ENCODE measurements at regions not wholly inside any gene's neighbourhood (a gene's known extent, or its start where the extent isn't known, plus 50 kb on each side); places are given as distances from the start of the nearest gene placed in this dataset.

DNA sequence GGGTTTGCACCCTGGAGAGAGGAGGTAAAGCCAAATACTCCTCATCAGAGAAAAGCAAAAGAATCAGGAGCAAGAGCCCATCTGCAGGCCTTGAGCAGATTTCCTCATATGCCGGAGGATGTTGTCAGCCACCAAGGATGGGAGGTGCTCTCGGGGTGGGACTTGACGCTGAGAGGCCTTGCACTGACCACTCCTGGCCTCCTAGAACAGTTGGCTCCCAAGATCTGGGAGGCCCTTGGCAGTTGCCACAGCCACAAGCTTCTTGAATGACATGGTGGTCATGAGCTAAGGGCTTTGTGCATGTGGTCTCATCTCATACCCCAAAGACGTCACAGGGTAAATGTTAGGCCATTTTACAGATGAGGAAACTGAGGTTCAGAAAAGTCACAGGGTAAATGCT lies 75.2 kb upstream of the PMEPA1 start:
- H3K36me3 Mint-ChIP-seq = no peaks in the 10 kb centered on the region
- H3K4me1 ChIP-seq (ENCODE audit: control insufficient read depth, insufficient read depth, low read length, poor library complexity, severe bottlenecking) = no peaks in the 10 kb centered on the region
- H3K4me3 Mint-ChIP-seq = no peak overlapping the region
- H3K27ac Mint-ChIP-seq = no peak overlapping the region
- H3K36me3 ChIP-seq (ENCODE audit: control insufficient read depth, insufficient read depth, low read length) = no peaks in the 10 kb centered on the region
- H3K27ac ChIP-seq (ENCODE audit: insufficient read depth, low read length, poor library complexity, severe bottlenecking) = no peak overlapping the region
- no peak for DNase-seq
- H3K4me3 ChIP-seq (ENCODE audit: low read depth, low read length) = no peak overlapping the region
- H3K27me3 Mint-ChIP-seq = no peaks in the 10 kb centered on the region
- no peaks in the 10 kb centered on the region for H3K27me3 ChIP-seq (ENCODE audit: control insufficient read depth, insufficient read depth, low read length)
- no peaks in the 10 kb centered on the region for H3K4me1 Mint-ChIP-seq
- H3K9me3 ChIP-seq (ENCODE audit: control insufficient read depth in 2 of 2, low read length in 2 of 2) = no peaks in the 10 kb centered on the region
- no peak for ATAC-seq (ENCODE audit: low read depth in 2 of 2)
- H3K9me3 Mint-ChIP-seq = no peaks in the 10 kb centered on the region

DNA sequence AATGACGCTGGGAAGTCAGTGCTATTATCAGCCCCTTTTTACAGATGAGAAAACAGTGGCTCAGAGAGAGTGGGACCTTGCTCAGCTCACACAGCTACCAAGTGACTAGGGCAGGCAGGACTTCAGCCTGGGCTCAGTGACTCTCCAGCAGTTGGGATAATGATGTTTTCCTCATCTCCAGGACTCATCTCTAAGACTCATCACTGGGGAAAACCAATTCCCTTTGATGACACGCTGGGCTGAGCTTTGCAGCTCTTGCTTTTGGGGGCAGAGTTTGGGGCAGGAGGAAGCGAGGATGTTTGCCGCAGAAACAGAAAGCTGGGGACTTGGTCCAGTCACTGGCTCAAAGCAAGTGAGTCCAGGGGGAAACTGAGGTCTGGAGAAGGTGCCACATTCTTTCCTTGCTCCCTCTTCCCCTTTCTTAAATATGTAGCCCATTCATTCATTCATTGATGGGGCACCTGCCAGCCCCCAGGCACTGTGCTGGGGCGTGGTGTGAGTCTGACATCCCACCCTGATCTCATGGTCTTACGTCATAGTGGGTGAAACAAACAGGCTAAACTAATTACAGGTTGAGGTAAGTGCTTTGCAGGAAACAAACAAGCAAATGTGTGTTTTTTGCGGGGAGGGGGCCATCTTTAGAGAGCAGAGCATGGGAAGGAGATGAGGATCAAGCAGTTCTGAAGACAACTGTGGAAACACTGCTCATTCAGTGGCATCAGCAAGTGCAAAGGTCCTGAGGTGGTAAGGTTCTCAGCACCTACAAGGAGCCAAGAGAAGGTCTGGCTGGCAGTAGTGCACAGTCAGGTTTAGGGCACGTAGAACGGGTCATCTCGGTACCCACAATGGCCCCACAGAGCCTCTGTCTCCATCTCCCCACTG lies 74.4 kb upstream of the PMEPA1 start:
- Histone ChIP-seq H3K4me1 (ENCODE audit: control insufficient read depth, insufficient read depth, low read length, poor library complexity, severe bottlenecking) (no peaks in the 10 kb centered on the region), H3K4me3 (ENCODE audit: low read depth, low read length) (no peak overlapping the region), H3K27me3 (ENCODE audit: control insufficient read depth, insufficient read depth, low read length) (no peaks in the 10 kb centered on the region), H3K36me3 (ENCODE audit: control insufficient read depth, insufficient read depth, low read length) (no peaks in the 10 kb centered on the region), H3K27ac (ENCODE audit: insufficient read depth, low read length, poor library complexity, severe bottlenecking) (no peak overlapping the region), H3K9me3 (ENCODE audit: control insufficient read depth in 2 of 2, low read length in 2 of 2) (no peaks in the 10 kb centered on the region)
- H3K36me3 Mint-ChIP-seq = no peaks in the 10 kb centered on the region
- no peaks in the 10 kb centered on the region for H3K9me3 Mint-ChIP-seq
- H3K4me1 Mint-ChIP-seq = no peaks in the 10 kb centered on the region
- H3K27me3 Mint-ChIP-seq = no peaks in the 10 kb centered on the region
- DNase-seq (no peak), ATAC-seq (ENCODE audit: low read depth in 2 of 2) (no peak)
- H3K4me3 Mint-ChIP-seq = no peak overlapping the region
- H3K27ac Mint-ChIP-seq = no peak overlapping the region

DNA sequence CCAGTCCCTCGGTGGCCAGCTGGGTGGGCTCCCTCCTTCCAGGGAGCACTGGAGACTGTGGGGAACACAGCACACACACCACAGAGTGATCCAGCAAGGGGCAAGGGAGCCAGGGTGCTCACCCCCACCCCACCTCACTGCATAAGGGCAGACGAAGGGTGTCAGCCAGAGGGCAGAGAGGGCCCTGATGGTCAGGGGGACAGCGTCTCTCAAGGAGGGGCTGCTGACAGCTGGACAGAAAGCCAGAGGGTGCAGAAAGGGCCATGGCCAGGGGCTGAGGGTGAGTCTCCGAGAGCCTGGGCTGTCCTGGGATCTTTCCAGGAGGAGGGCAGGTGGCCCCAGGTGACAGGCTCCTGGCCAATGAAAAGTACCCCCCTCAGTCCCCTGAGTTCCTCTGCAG lies 73.4 kb upstream of the PMEPA1 start:
- Mint-ChIP-seq H3K27me3 (no peaks in the 10 kb centered on the region), H3K4me3 (no peak overlapping the region), H3K27ac (no peak overlapping the region), H3K4me1 (no peaks in the 10 kb centered on the region), H3K36me3 (no peaks in the 10 kb centered on the region), H3K9me3 (no peaks in the 10 kb centered on the region)
- Histone ChIP-seq H3K4me3 (ENCODE audit: low read depth, low read length) (no peak overlapping the region), H3K27ac (ENCODE audit: insufficient read depth, low read length, poor library complexity, severe bottlenecking) (no peak overlapping the region), H3K9me3 (ENCODE audit: control insufficient read depth in 2 of 2, low read length in 2 of 2) (no peaks in the 10 kb centered on the region), H3K27me3 (ENCODE audit: control insufficient read depth, insufficient read depth, low read length) (no peaks in the 10 kb centered on the region), H3K36me3 (ENCODE audit: control insufficient read depth, insufficient read depth, low read length) (no peaks in the 10 kb centered on the region), H3K4me1 (ENCODE audit: control insufficient read depth, insufficient read depth, low read length, poor library complexity, severe bottlenecking) (no peaks in the 10 kb centered on the region)
- ATAC-seq (ENCODE audit: low read depth in 2 of 2) = no peak
- DNase-seq = no peak

DNA sequence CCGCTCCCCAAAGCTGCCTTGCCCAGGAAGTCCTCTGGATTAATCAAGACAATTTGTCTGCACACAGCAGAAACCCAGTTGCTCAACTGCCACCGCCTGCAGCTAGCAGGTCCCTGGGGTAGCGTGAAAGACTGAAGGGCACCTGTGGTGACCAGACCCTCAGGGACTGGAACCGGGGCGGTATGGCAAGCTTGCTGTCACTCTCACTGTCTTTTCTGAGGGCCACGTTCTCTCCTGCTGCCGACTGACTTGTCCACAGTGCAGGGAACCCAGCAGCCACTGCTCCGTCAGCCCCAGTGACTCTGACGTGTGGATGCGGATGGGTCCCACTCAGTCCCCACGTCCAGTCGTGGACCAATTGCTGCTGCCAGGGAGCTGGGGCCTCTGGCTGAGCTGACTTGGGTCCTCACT lies 72.8 kb upstream of the PMEPA1 start:
- DNase-seq (no peak), ATAC-seq (ENCODE audit: low read depth in 2 of 2) (no peak)
- no peaks in the 10 kb centered on the region for H3K36me3 ChIP-seq (ENCODE audit: control insufficient read depth, insufficient read depth, low read length)
- no peaks in the 10 kb centered on the region for H3K9me3 ChIP-seq (ENCODE audit: control insufficient read depth in 2 of 2, low read length in 2 of 2)
- H3K4me3 ChIP-seq (ENCODE audit: low read depth, low read length) = no peak overlapping the region
- Mint-ChIP-seq H3K4me3 (no peak overlapping the region), H3K9me3 (no peaks in the 10 kb centered on the region), H3K4me1 (no peaks in the 10 kb centered on the region), H3K27me3 (peaks cover 4% of the 10 kb centered on the region), H3K36me3 (no peaks in the 10 kb centered on the region), H3K27ac (no peak overlapping the region)
- H3K4me1 ChIP-seq (ENCODE audit: control insufficient read depth, insufficient read depth, low read length, poor library complexity, severe bottlenecking) = no peaks in the 10 kb centered on the region
- H3K27me3 ChIP-seq (ENCODE audit: control insufficient read depth, insufficient read depth, low read length) = no peaks in the 10 kb centered on the region
- H3K27ac ChIP-seq (ENCODE audit: insufficient read depth, low read length, poor library complexity, severe bottlenecking) = no peak overlapping the region

DNA sequence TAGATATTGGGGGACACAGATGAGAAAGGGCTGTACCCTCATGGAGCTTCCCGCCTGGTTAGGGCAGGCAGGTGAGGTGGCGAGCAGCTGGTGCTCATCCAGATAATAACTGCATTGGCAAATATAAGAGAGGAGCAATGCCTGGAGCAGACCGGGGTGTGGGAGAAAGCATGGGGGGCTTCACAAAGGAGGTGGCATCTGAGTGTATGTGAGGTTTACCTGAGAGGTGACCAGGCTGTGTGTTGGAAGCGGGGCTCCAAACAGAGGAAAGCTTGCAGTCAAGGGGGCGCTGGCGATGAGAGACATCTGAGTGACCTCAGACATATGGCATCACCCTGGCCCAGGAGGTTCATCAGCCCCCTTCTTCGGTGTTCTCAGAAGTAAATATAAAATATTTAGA lies 72.1 kb upstream of the PMEPA1 start:
- Histone ChIP-seq H3K27me3 (ENCODE audit: control insufficient read depth, insufficient read depth, low read length) (no peaks in the 10 kb centered on the region), H3K4me1 (ENCODE audit: control insufficient read depth, insufficient read depth, low read length, poor library complexity, severe bottlenecking) (no peaks in the 10 kb centered on the region), H3K27ac (ENCODE audit: insufficient read depth, low read length, poor library complexity, severe bottlenecking) (no peak overlapping the region), H3K4me3 (ENCODE audit: low read depth, low read length) (no peak overlapping the region), H3K36me3 (ENCODE audit: control insufficient read depth, insufficient read depth, low read length) (no peaks in the 10 kb centered on the region), H3K9me3 (ENCODE audit: control insufficient read depth in 2 of 2, low read length in 2 of 2) (no peaks in the 10 kb centered on the region)
- no peaks in the 10 kb centered on the region for H3K4me1 Mint-ChIP-seq
- DNase-seq = no peak
- H3K4me3 Mint-ChIP-seq = no peak overlapping the region
- no peak for ATAC-seq (ENCODE audit: low read depth in 2 of 2)
- no peaks in the 10 kb centered on the region for H3K36me3 Mint-ChIP-seq
- peaks cover 9% of the 10 kb centered on the region for H3K27me3 Mint-ChIP-seq
- H3K9me3 Mint-ChIP-seq = no peaks in the 10 kb centered on the region
- no peak overlapping the region for H3K27ac Mint-ChIP-seq

DNA sequence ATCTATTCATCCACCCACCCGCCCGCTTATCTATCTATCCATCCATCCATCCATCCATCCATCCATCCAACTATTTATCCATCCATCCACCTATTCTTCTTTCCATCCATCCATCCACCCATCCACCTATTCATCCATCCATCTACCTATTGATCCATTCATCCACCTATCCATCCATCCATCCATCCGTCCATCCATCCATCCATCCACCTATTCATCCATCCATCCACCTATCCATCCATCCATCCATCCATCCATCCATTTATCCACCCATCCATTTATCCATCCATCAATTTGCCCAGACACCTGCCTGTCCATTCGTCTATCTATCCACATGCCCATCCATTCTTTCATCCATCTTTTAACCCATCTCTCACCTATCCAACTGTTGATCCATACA lies 71.1 kb upstream of the PMEPA1 start:
- DNase-seq (no peak), ATAC-seq (ENCODE audit: low read depth in 2 of 2) (no peak)
- Mint-ChIP-seq H3K27ac (peak overlapping the region in 1 of 3 donors; percentile 21), H3K4me3 (no peak overlapping the region), H3K36me3 (no peaks in the 10 kb centered on the region), H3K27me3 (peaks cover 12% of the 10 kb centered on the region), H3K9me3 (no peaks in the 10 kb centered on the region), H3K4me1 (no peaks in the 10 kb centered on the region)
- no peaks in the 10 kb centered on the region for H3K4me1 ChIP-seq (ENCODE audit: control insufficient read depth, insufficient read depth, low read length, poor library complexity, severe bottlenecking)
- H3K27me3 ChIP-seq (ENCODE audit: control insufficient read depth, insufficient read depth, low read length) = no peaks in the 10 kb centered on the region
- H3K4me3 ChIP-seq (ENCODE audit: low read depth, low read length) = no peak overlapping the region
- H3K27ac ChIP-seq (ENCODE audit: insufficient read depth, low read length, poor library complexity, severe bottlenecking) = no peak overlapping the region
- no peaks in the 10 kb centered on the region for H3K36me3 ChIP-seq (ENCODE audit: control insufficient read depth, insufficient read depth, low read length)
- no peaks in the 10 kb centered on the region for H3K9me3 ChIP-seq (ENCODE audit: control insufficient read depth in 2 of 2, low read length in 2 of 2)

DNA sequence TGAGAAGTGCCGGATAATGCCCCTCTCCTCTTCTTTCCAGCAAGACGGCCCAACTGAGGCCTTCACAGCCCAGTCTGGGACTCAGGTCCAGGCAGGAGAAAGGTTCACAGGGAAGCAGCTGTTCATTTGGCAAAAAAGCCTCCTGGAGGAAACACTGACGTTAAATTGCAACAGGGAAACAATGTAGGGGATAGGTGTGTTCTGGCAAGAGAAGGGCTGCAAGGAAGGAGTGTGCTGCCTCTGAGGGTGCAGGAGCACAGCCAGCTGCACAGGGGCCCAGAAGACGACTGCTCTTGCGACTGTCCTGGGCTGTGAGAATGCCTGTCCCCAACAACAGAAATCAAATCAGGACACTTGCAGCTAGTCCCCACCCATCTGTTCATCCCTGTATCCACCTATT lies 70.6 kb upstream of the PMEPA1 start:
- H3K27me3 Mint-ChIP-seq = peaks cover 15% of the 10 kb centered on the region
- Histone ChIP-seq H3K9me3 (ENCODE audit: control insufficient read depth in 2 of 2, low read length in 2 of 2) (no peaks in the 10 kb centered on the region), H3K27me3 (ENCODE audit: control insufficient read depth, insufficient read depth, low read length) (no peaks in the 10 kb centered on the region), H3K27ac (ENCODE audit: insufficient read depth, low read length, poor library complexity, severe bottlenecking) (no peak overlapping the region), H3K4me1 (ENCODE audit: control insufficient read depth, insufficient read depth, low read length, poor library complexity, severe bottlenecking) (no peaks in the 10 kb centered on the region), H3K4me3 (ENCODE audit: low read depth, low read length) (no peak overlapping the region), H3K36me3 (ENCODE audit: control insufficient read depth, insufficient read depth, low read length) (no peaks in the 10 kb centered on the region)
- no peaks in the 10 kb centered on the region for H3K36me3 Mint-ChIP-seq
- no peak for DNase-seq
- H3K9me3 Mint-ChIP-seq = no peaks in the 10 kb centered on the region
- no peak for ATAC-seq (ENCODE audit: low read depth in 2 of 2)
- H3K4me1 Mint-ChIP-seq = no peaks in the 10 kb centered on the region
- H3K27ac Mint-ChIP-seq = no peak overlapping the region
- no peak overlapping the region for H3K4me3 Mint-ChIP-seq

DNA sequence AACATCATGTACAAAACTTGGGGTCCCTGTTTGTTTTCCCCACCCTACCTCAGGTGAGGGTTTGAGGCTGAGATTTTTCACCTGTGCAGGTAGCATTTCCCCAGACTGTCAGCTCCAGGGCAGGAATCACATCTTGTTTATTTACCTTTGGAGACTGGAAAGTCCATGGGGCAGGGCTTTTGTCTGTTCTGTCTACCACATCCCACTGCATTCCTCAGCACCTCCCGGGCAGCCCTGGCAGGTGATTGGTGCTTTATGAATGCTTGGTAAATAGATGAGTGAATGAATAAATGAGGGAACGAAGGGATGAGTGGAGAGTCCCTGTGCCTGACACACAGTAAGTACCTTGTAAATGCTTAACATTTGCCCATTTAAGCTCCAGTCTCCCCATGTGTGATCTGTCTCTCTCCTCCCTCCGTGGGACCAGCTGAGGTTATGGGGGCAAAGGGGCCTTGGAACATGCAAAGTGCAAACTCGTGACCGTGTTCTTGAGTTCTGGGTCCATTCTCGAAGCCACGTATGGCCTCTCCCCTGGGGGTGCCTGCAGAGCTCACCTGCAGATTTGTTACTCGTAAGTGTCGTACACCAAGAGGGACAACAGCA lies 69.7 kb upstream of the PMEPA1 start:
- no peak for DNase-seq
- Mint-ChIP-seq H3K27me3 (peaks cover 15% of the 10 kb centered on the region), H3K27ac (no peak overlapping the region), H3K4me3 (no peak overlapping the region), H3K36me3 (no peaks in the 10 kb centered on the region), H3K4me1 (no peaks in the 10 kb centered on the region), H3K9me3 (no peaks in the 10 kb centered on the region)
- H3K4me3 ChIP-seq (ENCODE audit: low read depth, low read length) = no peak overlapping the region
- ATAC-seq (ENCODE audit: low read depth in 2 of 2) = no peak
- no peaks in the 10 kb centered on the region for H3K36me3 ChIP-seq (ENCODE audit: control insufficient read depth, insufficient read depth, low read length)
- no peak overlapping the region for H3K27ac ChIP-seq (ENCODE audit: insufficient read depth, low read length, poor library complexity, severe bottlenecking)
- H3K4me1 ChIP-seq (ENCODE audit: control insufficient read depth, insufficient read depth, low read length, poor library complexity, severe bottlenecking) = no peaks in the 10 kb centered on the region
- no peaks in the 10 kb centered on the region for H3K27me3 ChIP-seq (ENCODE audit: control insufficient read depth, insufficient read depth, low read length)
- no peaks in the 10 kb centered on the region for H3K9me3 ChIP-seq (ENCODE audit: control insufficient read depth in 2 of 2, low read length in 2 of 2)

Data from CD4-positive, CD25-positive, alpha-beta regulatory T cell (primary cell).